GM21825 (cell line): ENCODE measurements at regions not wholly inside any gene's neighbourhood (a gene's known extent, or its start where the extent isn't known, plus 50 kb on each side); places are given as distances from the start of the nearest gene placed in this dataset.

Experiments
- ATAC-seq: cut with Tn5 transposase; IDR thresholded peaks from one replicate; pipeline ENCODE4 v1.9.1; 2021; ENCODE audit warnings: mild to moderate bottlenecking, moderate library complexity; ENCODE audit not compliant: unreplicated experiment

DNA sequence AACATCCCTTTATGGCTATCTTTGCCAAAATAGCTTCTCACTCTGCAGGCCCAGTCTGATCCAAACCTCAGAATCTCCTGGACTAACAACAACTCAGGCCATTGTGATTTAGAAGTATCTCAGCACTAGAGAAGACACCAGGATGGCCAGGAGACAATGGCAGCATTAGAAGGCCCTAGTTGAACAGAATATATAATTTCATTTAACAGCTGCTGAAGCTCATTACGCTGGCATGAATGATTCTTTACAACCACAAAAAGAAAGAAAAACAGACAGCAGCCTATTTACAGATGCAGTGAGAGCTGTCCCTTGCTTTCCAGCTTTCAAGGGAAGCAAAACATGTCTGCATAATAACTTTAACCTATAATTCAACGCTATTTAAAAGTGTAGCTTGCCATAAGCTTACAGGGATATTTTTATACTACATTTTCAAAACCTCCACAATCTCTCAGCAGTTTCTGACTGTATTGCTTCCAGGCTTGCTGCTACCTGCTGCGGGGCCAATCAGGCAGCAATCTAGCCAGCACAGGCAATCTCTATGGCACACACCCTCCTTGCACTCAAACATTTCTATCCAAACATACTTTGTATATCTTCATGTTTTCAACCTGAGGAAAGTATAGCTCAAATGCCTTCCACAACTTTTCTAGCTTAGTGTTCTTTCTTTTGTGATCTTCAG, 107.3 kb downstream of the OGFRL1 start:
- ATAC-seq = peak; percentile 11

- peak; percentile 87 for ATAC-seq
Measured at GRCh38 chr6:71396410-71396801, 107.8 kb downstream of the OGFRL1 start.

- ATAC-seq = no peak
Measured at GRCh38 chr6:71399279-71399678, 110.7 kb downstream of the OGFRL1 start.

GRCh38 chr6:71400852-71401251, 112.2 kb downstream of the OGFRL1 start:
- ATAC-seq = no peak

- no peak for ATAC-seq
Measured at GRCh38 chr6:71402096-71402495, 113.5 kb downstream of the OGFRL1 start.

DNA sequence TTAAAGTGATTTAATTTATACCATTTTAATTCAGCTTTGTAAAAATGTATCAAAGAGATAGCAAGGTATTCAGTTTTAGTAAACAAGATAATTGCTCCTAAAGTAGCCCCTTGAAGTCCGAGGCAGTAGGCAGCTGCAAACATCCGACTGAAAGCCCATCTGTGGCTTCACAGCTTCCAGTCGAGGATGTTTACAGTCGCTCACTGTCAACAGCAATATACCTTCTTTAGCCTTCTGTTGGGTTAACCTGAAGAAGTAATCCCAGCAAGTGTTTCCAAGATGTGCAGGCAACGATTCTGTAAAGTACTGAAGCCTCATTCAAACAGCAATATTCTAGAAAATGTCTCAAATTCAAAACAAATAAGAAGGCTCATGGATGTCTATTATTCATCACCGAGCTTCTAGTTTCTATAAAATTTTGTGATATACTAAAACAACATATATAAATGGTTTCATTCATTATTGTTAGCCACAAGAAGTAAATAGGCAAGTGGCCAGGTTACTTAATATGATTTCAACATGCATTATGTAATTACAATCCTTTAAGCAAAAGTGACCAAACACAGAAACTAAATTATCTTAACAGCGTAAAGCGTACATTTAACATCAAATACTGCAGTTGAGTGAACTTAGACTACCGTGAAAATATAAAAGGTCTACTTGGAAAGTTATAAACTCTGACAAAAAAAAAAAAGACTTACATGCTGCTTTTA, 115.0 kb downstream of the OGFRL1 start:
- ATAC-seq = no peak

- no peak for ATAC-seq
Measured at GRCh38 chr6:71404145-71404966, 115.7 kb downstream of the OGFRL1 start.

DNA sequence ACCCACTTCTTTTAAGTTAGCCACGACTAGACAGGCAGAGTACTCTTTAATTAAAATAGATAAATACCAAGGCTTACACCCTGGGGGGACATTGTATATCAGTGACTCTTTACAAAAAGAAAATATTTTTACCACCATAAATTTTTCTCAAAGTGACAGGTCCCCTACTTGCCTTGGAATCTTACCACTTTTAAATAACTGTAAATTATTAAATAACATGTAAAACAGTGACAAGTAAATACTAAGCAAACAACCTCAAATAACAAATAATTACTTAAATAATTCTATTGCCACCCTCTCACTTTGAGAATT, 116.3 kb downstream of the OGFRL1 start:
- ATAC-seq = no peak

- ATAC-seq = no peak
Measured at GRCh38 chr6:71405416-71405815, 116.8 kb downstream of the OGFRL1 start.

DNA sequence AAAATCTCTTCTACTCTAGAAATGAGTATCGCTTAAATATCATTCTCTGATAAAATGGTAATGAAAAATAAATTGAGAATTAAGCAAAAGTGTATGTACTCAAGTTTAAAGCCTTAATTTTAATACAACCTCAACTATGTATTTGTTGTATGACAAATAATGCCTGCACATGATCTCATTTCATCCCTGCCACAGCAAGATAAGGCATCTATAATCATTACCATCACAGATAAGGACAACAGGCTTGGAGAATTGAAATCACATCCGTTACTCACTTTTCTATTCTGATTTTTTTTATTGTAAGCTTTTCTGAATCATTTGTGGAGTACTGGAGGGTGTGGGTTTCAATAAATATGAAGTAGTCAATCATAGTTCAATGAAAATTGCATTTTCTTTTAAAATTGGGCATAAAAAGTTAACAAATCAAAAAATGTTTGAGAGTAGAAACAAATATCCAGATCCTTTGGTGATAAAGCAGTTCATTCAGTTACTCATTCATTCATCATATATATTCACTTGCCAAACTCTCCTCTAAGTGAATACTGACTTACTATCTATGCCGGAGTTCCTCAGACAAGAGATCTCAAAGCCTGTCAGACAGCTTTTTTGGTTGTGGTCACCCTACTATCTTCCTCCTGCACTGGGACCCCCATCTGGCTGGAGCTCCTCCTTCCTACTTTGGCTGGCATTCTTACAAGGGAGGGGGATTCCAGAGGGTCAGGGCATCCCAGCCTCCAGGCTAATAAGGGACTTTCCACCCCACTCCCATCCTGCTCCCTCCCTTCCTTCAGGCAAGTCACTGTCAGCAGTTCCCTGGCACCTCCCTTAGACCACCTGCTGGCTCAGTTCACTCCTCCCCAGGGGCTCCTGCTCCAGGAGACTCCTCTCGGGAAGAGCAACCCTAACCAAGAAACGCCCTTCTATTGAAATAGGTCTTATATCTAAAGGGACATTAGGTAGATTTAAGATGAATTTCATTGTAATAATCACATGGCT, 118.6 kb downstream of the OGFRL1 start:
- ATAC-seq = no peak

- no peak for ATAC-seq
Measured at GRCh38 chr6:71408787-71409723, 120.4 kb downstream of the OGFRL1 start.

GRCh38 chr6:71410164-71410566, 121.6 kb downstream of the OGFRL1 start:
- no peak for ATAC-seq

- ATAC-seq = no peak
Measured at GRCh38 chr6:71410681-71411080, 122.1 kb downstream of the OGFRL1 start.

GRCh38 chr6:71411882-71412281, 123.3 kb downstream of the OGFRL1 start:
- no peak for ATAC-seq

DNA sequence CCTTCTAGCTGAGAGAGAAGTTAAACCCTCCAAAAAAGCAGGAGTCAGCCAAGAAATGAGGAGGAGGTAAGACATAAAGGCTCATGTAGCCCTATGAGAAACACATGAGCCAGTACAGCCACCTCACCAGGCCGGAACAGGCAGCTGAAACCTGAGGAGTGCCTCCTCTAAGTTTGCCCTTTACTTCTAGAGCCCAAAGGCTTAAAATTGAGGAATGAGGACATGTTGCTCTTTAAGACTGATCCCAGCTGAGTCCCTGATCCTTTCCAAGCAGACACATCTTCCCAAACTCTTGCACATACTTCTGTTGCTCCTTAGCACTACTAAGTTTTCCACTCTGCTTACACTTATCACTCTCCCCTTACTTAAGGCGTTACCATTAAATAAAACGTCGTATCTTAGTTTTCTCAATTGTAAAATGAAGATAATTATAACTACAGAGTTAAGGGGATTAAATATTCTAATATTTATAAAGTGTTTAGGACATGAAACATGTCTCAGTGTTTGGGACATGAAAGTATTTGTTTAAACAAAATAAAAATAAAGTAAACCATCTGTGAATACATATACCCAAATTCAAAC, 124.0 kb downstream of the OGFRL1 start:
- ATAC-seq = no peak

GRCh38 chr6:71414486-71414885, 125.9 kb downstream of the OGFRL1 start:
- ATAC-seq = no peak

- ATAC-seq = no peak
Measured at GRCh38 chr6:71419217-71420094, 130.8 kb downstream of the OGFRL1 start.

GRCh38 chr6:71420095-71420692, 131.6 kb downstream of the OGFRL1 start:
- ATAC-seq = peak; percentile 33
